HG02610 (cell line): ENCODE measurements at regions not wholly inside any gene's neighbourhood (a gene's known extent, or its start where the extent isn't known, plus 50 kb on each side); places are given as distances from the start of the nearest gene placed in this dataset.
A peak's percentile ranks its signal among the peaks of the same experiment; 100 is the strongest.
"Not testable (repeated sequence)": the region's sequence is repeated elsewhere in the genome, so short reads cannot be mapped to it uniquely, and the experiment has no call there.

ENCODE experiments used
- ATAC-seq: cut with Tn5 transposase; IDR thresholded peaks from one replicate; pipeline ENCODE4 v1.9.1; 2021; ENCODE audit warnings: mild to moderate bottlenecking, moderate library complexity; ENCODE audit not compliant: unreplicated experiment

- ATAC-seq, result no peak
Measured at GRCh38 chr13:27327633-27328032, 57.0 kb downstream of the RASL11A start.

DNA sequence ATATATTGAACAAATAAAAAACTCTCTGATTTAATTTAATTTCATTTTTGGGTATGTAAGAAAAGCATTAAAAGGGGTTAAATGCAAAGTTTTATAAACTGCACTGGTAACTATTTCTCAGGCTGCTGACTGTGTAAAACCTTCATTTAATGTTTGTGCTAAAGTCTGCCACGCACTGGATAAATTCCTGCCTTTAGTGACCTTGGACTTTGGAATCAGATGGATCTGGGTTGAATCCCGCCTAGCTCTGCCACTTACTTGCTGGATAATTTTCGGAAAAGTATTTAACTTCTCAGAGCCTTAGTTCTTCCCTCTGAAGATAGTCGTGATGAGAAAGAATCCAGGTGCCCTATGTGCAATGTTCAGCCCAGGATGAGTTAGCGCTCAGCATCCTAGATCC is 58.6 kb downstream of the RASL11A start:
- no peak for ATAC-seq

DNA sequence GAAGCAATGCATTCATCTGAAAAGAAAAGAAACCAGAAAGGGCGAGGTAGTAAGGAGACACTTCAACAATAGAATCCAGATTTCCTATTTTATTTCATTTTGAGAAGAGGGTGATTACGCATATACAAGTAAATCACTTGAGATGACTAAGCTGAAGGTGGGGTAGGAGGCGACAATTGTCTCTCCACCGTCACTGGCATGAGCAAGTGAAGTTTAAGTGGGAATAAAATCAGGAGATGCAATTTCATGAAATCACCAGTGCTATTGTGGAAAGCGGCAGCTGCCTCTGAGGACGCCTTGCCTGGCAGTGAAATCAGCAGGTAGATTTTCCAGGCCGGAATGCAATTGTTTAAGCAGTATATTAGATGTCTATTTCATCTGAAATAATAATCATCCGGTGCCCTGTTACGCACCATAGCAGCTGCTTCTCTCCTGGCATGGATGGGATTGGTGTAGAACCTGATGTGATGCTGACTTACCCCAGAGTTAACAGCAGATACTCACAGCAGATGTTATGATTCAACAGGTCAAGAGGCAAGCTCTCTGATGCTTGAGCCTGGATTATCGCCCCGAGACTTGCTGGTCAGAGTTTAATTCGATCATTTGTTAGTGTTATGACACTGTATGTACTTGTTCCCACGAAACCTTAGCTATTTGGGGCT is 64.3 kb downstream of the RASL11A start:
- ATAC-seq, result no peak

DNA sequence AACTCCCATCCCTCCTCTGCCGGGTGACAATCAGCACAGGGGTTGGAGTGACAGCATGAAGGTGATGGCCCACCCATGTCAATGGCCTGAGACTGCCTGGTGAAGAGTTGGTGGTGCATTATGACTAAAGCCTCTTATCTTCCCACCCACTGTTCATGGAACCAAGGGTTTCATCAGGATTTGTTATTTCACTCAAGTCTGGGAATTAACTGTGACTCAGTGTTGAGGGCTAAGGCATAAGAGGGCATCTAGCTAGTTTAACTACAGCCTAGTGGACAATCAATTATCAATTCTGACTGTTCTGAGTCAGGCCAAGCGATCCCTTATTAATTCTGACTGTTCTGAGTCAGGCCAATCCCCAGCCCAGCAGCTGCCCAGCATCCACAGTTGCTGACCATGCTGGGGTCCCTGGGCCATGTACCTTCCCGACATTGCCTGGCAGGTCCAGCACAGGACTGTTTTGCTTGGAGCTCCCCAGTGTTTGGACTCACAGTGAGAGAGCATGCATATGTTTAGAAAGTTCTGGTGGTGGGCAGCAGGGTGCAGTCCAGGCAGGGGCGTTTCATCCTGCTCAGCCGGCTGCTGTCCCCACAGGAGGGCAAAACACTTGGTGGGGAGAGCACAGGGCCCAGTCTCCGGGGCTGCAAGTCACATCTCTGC is 65.5 kb downstream of the RASL11A start:
- ATAC-seq, result no peak

GRCh38 chr13:27338207-27338606 is 67.6 kb downstream of the RASL11A start:
- ATAC-seq, result no peak

DNA sequence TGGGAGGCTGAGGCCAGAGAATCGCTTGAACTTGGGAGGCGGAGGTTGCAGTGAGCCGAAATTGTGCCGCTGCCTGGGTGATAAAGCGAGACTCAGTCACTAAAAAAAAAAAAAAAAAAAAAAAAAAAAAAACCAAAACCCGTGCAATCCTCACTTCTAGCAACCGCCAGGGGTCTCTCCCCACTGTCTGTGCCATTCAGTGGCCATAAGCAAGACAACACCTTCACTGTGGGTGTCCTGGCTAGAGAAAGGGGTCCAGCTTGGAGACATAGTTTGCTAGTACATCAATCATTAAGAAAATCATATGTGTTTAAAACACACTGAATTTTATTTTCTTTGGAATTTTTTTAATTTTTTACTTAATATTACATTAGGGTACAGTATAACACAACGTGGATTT is 68.2 kb downstream of the RASL11A start:
- no peak for ATAC-seq

- no peak for ATAC-seq
Measured at GRCh38 chr13:27339299-27339698, 68.7 kb downstream of the RASL11A start.

DNA sequence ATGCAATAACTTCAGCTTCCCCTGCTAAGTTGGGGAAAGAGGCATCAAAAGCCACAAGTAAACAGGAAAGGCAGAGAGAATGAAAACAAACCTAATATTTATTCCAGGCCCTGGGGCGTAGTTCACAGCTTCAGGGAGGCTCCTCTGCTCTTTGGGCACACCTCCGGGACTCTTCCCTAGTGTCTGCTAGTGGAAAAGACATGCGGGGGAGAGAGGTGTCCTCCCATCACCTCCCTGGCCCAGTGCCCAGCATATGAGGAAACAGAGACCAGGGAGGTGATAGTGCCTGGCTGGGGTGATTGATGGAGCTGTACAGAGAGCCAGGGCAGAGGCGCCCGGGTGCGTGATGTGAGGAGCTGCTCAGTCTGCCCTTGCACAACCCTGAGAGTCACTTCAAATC is 71.0 kb downstream of the RASL11A start:
- ATAC-seq, result no peak

DNA sequence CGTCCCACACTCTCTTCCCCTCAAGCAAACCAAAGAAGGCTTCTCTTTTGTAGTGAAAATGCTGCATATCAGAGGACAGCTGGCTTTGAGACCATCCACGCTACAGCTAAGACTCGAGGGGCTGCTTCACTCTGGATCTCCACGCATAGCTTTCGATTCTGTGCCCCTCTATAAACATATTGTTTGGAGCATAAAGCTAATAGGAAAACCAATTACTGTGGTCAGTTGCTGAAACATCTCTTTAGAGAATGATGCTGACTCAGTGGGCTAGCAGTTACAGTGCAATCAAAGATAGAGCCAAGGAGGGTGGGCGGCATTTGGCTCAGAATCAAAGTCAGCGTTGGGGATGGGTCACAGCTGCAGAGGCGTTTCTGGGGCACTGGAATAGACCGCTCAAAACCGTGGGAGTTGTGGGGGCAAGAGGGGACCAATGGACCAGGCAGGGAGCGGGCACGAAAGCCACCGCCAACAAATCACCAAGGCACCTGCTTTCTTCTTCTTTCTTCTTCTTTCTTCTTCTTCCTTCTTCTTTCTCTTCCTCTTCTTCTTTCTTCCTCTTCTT is 76.7 kb downstream of the RASL11A start:
- no peak for ATAC-seq

DNA sequence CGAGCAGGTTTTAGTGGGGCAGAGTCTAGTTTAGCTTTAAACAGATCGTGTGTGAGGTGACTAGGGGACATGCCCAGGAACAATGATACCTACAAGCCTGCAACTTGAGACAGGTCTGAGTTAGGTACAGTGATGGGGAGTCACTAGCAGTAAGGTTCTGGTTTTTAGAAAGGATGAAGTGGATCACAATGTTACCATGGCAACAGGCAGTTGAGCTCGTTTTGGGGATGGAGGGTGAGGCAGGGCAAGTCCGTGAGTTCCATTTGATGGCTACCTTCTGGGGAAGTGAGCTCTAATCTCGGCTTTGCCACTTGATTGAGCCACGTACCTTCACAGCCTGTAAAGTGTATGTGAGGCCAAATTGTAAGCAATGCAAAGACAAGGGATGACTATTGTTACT is 76.0 kb upstream of the GTF3A start:
- ATAC-seq, result no peak

DNA sequence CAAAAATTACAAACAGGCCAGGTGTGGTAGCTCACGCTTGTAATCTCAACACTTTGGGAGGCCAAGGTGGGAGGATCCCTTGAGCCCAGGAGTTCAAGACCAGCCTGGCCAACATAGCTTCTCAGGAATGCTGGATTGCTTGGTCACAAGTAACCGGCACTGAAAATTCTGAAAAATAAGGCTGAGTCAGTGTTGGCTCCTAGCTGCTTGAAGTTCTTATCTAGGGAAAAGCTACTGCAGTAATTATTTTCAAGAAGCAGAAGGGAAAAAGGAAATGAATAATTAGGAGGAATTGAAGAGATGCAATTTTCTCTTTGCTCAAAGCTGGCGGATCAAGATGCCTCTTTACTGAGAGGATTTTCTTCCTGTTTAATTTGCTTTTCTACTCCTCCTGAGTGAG is 75.0 kb upstream of the GTF3A start:
- no peak for ATAC-seq

- not testable (repeated sequence) for ATAC-seq
Measured at GRCh38 chr13:27350825-27351224, 73.6 kb upstream of the GTF3A start.

DNA sequence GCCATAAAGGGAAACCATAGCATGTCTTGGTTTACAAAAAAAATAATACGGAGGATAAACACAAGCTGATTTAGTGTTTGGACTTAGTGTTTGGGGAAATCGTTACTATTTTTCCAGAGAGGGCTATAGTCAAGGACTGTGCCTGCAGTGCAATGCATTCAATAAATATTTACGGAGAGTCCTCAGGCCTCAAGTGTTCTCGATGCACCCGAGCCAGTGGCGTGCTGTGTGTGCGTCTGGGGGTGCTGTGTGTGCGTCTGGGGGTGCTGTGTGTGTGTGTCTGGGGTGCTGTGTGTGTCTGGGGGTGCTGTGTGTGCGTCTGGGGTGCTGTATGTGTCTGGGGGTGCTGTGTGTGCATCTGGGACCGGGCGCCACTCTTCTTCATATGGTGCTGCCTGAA is 71.7 kb upstream of the GTF3A start:
- ATAC-seq, result no peak

DNA sequence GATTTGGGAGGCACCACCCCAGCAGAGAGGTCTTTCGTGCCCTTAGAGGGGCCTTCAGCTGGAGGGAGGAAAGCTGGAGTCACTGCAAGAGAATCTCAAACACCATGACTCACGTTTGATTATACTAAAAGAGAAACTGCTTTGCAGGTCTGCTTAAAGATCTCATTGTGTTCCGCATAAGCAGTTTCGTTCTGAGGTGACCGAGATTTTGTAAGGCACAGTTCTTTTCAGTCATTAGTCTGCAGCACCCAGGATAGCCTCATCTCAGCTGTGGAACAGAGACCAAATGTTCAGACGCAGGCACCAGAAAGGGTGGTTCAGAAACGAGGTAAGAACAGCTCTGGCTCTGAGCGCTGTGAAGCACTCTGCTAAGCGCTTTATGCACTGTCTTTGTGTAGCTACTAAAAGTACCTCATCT is 71.2 kb upstream of the GTF3A start:
- peak; percentile 98 for ATAC-seq

DNA sequence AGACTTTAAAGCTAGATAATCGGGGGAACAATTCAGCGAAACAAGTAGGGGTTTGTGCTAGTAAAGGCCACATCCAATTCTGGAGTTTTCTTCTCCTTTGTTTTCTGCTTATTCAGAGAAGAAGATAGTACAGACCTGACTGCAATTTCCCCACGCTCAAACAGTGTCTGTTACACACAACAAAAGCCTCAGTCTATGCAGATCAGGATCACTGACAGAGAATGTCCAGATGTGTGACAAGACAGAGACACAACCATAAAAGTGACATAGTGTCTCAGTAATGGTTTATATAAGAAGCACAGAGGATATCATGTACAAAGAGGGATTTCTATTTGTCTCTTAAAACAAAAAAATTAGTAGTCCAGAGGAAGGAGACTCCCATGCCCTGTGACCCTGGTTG is 70.7 kb upstream of the GTF3A start:
- no peak for ATAC-seq

- ATAC-seq, result no peak
Measured at GRCh38 chr13:27354379-27354778, 70.0 kb upstream of the GTF3A start.

DNA sequence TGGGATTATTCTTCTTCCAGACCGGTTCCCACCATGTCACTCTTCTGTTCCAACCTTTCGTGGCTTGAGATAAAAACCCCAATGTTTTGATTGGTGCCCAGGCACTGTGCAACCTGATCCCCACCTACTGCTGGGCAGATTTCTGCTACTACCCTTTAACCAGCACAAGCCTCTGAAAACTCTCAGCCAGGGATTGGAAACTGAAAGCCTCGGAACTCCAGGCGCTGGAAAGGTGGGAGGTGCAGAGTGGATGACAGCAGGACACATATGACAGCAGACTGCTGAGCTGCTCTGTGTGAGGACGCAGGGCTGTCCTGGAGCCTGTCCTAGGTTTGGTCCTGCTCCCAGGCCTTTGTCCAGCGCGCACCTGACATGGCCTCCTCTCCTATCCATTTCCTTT is 68.5 kb upstream of the GTF3A start:
- ATAC-seq, result no peak

DNA sequence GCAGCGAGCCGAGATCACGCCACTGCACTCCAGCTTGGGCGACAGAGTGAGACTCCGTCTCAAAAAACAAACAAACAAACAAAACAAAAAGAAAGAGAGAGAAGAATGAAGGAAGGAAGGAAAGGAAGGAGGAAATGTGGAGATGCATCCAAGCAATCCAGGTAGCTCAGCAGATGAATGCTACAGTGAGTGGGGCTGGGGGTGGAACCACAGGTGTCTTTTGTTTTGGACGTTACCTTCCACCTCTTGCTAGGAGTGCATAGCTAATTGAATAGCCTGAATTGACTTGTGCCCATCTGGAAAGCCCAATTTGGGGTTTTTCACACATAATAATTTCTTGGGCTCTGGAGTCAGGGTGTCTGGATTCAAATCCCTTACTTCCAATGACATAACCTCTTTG is 66.0 kb upstream of the GTF3A start:
- ATAC-seq, result no peak

DNA sequence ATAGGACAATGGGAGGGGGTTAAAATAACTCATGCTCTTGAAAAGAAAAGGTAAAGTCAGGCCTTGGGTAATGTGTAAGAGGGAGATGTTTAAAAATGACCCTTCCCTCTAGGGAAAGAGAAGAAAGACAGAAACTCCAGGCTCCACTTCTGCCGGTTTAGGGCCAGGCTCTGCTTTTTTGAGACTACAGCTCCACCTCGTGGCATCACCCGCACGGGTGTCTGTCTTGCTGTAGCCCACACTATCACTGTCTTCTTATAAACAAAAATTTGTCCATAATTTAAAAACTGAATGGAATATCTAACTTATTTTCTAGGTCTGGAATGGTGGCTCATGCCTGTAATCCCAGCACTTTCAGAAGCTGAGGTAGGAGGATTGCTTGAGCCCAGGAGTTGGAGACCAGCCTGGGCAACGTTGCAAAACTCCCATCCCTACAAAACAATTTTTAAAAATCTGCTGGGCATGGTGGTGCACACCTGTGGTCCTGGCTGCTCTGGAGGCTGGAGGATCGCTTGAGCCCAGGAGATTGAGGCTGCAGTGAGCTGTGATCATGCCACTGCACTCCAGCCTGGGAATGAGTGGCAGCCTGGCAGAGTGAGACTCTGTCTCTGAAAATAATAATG is 65.1 kb upstream of the GTF3A start:
- ATAC-seq, result peak; percentile 68

DNA sequence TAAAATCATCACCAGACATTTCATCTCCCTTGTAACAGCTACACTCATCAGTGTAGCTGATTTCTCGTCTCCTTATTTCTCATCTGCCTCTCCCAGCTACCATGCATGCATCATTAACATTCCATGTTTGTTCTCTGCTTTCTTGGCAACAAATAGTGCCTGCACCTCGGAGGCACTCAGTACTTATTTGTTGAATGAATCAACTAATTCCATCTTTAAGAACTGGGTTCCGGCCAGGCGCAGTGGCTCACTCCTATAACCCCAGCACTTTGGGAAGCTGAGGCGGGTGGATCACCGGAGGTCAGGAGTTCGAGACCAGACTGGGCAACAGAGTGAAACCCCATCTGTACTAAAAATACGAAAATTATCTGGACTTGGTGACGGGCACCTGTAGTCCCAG is 63.9 kb upstream of the GTF3A start:
- ATAC-seq, result no peak

- peak; percentile 78 for ATAC-seq
Measured at GRCh38 chr13:27362064-27362751, 62.2 kb upstream of the GTF3A start.

GRCh38 chr13:27363637-27364036 is 60.8 kb upstream of the GTF3A start:
- not testable (repeated sequence) for ATAC-seq
